GM23338 (cell line): ENCODE measurements at regions not wholly inside any gene's neighbourhood (a gene's known extent, or its start where the extent isn't known, plus 50 kb on each side); places are given as distances from the start of the nearest gene placed in this dataset.
"Not testable (repeated sequence)": the region's sequence is repeated elsewhere in the genome, so short reads cannot be mapped to it uniquely, and the experiment has no call there.

ENCODE experiments used
- ATAC-seq: fragments of 200-7000 bp; cut with Tn5 transposase; 3 replicates; pipeline ENCODE4 v1.9.1; 2020
- DNase-seq: peaks from one replicate; pipeline ENCODE4 v3.0.0-alpha.2; 2015; ENCODE audit warnings: low spot score
- H2AFZ ChIP-seq: fragments of 200-600 bp; sonication (generic); 2 replicates; pipeline ENCODE4 v1.8.0; 2016; ENCODE audit warnings: antibody characterized with exemption, mild to moderate bottlenecking, moderate library complexity
- H3F3A ChIP-seq: fragments of 200-600 bp; sonication (generic); replicated peaks from 2 replicates; pipeline ENCODE4 v1.8.0; 2017; ENCODE audit warnings: antibody characterized with exemption, mixed run types, low read depth
- H3K27ac ChIP-seq: fragments of 200-600 bp; sonication (generic); 2 replicates; pipeline ENCODE4 v1.6.1; 2016; ENCODE audit warnings: low read depth
- H3K27me3 ChIP-seq: fragments of 200-600 bp; sonication (generic); 2 replicates; pipeline ENCODE4 v1.8.0; 2016; ENCODE audit warnings: mild to moderate bottlenecking, mixed run types, moderate library complexity; ENCODE audit not compliant: insufficient read depth
- H3K36me3 ChIP-seq: fragments of 200-600 bp; sonication (generic); 2 replicates; pipeline ENCODE4 v1.8.0; 2016; ENCODE audit warnings: mild to moderate bottlenecking; ENCODE audit not compliant: insufficient read depth
- H3K4me1 ChIP-seq: fragments of 200-600 bp; sonication (generic); 2 replicates; pipeline ENCODE4 v1.8.0; 2016; ENCODE audit warnings: mild to moderate bottlenecking, moderate library complexity; ENCODE audit not compliant: insufficient read depth
- H3K4me2 ChIP-seq: fragments of 200-600 bp; sonication (generic); 2 replicates; pipeline ENCODE4 v1.7.1; 2017; ENCODE audit warnings: mixed run types
- H3K4me3 ChIP-seq: fragments of 200-600 bp; sonication (generic); 2 replicates; pipeline ENCODE4 v1.6.1; 2016; ENCODE audit warnings: mixed run types
- H3K79me2 ChIP-seq: fragments of 200-600 bp; sonication (generic); replicated peaks from 2 replicates; pipeline ENCODE4 v1.8.0; 2017; ENCODE audit warnings: mild to moderate bottlenecking; ENCODE audit not compliant: insufficient read depth
- H3K9me2 ChIP-seq: fragments of 200-600 bp; sonication (generic); 2 replicates; pipeline ENCODE4 v1.8.0; 2017; ENCODE audit not compliant: insufficient read depth
- H4K20me1 ChIP-seq: fragments of 200-600 bp; sonication (generic); replicated peaks from 2 replicates; pipeline ENCODE4 v1.8.0; 2017; ENCODE audit warnings: mild to moderate bottlenecking; ENCODE audit not compliant: insufficient read depth
- H3K27ac Mint-ChIP-seq: 2 replicates; pipeline ENCODE4 v1.8.0; 2020; ENCODE audit warnings: inconsistent platforms, mild to moderate bottlenecking, moderate library complexity, mixed read lengths
- H3K27me3 Mint-ChIP-seq: 3 replicates; pipeline ENCODE4 v1.8.0; 2022; ENCODE audit warnings: low read depth, mild to moderate bottlenecking, moderate library complexity, mixed read lengths, inconsistent platforms; ENCODE audit not compliant: insufficient read depth, poor library complexity
- H3K36me3 Mint-ChIP-seq: 3 replicates; pipeline ENCODE4 v1.8.0; 2021; ENCODE audit warnings: low read depth, mild to moderate bottlenecking, inconsistent platforms, moderate library complexity, mixed read lengths
- H3K4me1 Mint-ChIP-seq: 3 replicates; pipeline ENCODE4 v1.8.0; 2020; ENCODE audit warnings: mild to moderate bottlenecking, inconsistent platforms, mixed read lengths
- H3K4me3 Mint-ChIP-seq: 3 replicates; pipeline ENCODE4 v1.8.0; 2021; ENCODE audit warnings: moderate library complexity, mild to moderate bottlenecking, inconsistent platforms, mixed read lengths
- H3K9me3 Mint-ChIP-seq: 3 replicates; pipeline ENCODE4 v1.8.0; 2020; ENCODE audit warnings: moderate library complexity, mild to moderate bottlenecking, inconsistent platforms, mixed read lengths

- H2AFZ ChIP-seq, H3K4me3 Mint-ChIP-seq, H3K4me1 Mint-ChIP-seq: not testable (repeated sequence)
Measured at GRCh38 chr21:5117135-5117534, 5404.2 kb upstream of the TPTE start.

GRCh38 chr21:5117666-5118295, 5403.6 kb upstream of the TPTE start:
- H3K27me3 Mint-ChIP-seq, H3K27ac ChIP-seq, H3K36me3 Mint-ChIP-seq, DNase-seq, H3K9me3 Mint-ChIP-seq, H3K4me1 Mint-ChIP-seq, H3K4me1 ChIP-seq, H3K27ac Mint-ChIP-seq, ATAC-seq, H3K79me2 ChIP-seq, H3K4me3 Mint-ChIP-seq, H3K9me2 ChIP-seq, H3K36me3 ChIP-seq, H2AFZ ChIP-seq, H3K4me3 ChIP-seq, H4K20me1 ChIP-seq, H3K27me3 ChIP-seq, H3F3A ChIP-seq, H3K4me2 ChIP-seq: not testable (repeated sequence)

More at GRCh38 chr21:5117135-5117534, 5404.2 kb upstream of the TPTE start:
- H3K79me2 ChIP-seq, H3K9me2 ChIP-seq, H3K4me2 ChIP-seq, H3K9me3 Mint-ChIP-seq, DNase-seq, H3K36me3 ChIP-seq, ATAC-seq, H3K4me1 ChIP-seq, H3K27me3 ChIP-seq, H3K27ac Mint-ChIP-seq, H3F3A ChIP-seq, H3K36me3 Mint-ChIP-seq, H3K27me3 Mint-ChIP-seq, H3K27ac ChIP-seq, H3K4me3 ChIP-seq, H4K20me1 ChIP-seq: not testable (repeated sequence)

- not testable (repeated sequence) for H3K27me3 Mint-ChIP-seq
Measured at GRCh38 chr21:5118296-5118679, 5403.1 kb upstream of the TPTE start.

GRCh38 chr21:5119179-5119578, 5402.2 kb upstream of the TPTE start:
- H3K4me3 ChIP-seq, H3K9me2 ChIP-seq, H3K36me3 ChIP-seq, DNase-seq, H3K4me3 Mint-ChIP-seq, H3K27ac ChIP-seq, H3K4me2 ChIP-seq, H3K27ac Mint-ChIP-seq, H4K20me1 ChIP-seq, H2AFZ ChIP-seq, H3K27me3 ChIP-seq, H3K36me3 Mint-ChIP-seq, H3K4me1 Mint-ChIP-seq, H3K9me3 Mint-ChIP-seq, H3K27me3 Mint-ChIP-seq, H3K4me1 ChIP-seq, H3F3A ChIP-seq, ATAC-seq, H3K79me2 ChIP-seq: not testable (repeated sequence)

More at GRCh38 chr21:5118296-5118679, 5403.1 kb upstream of the TPTE start:
- not testable (repeated sequence) for H3K79me2 ChIP-seq, H3K9me2 ChIP-seq, DNase-seq, ATAC-seq, H3K36me3 Mint-ChIP-seq, H3K36me3 ChIP-seq, H3K9me3 Mint-ChIP-seq, H4K20me1 ChIP-seq, H3K4me1 ChIP-seq, H3K27me3 ChIP-seq, H3K27ac ChIP-seq, H3K4me3 Mint-ChIP-seq, H3K4me3 ChIP-seq, H3K4me1 Mint-ChIP-seq, H3K4me2 ChIP-seq, H2AFZ ChIP-seq, H3F3A ChIP-seq, H3K27ac Mint-ChIP-seq

DNA sequence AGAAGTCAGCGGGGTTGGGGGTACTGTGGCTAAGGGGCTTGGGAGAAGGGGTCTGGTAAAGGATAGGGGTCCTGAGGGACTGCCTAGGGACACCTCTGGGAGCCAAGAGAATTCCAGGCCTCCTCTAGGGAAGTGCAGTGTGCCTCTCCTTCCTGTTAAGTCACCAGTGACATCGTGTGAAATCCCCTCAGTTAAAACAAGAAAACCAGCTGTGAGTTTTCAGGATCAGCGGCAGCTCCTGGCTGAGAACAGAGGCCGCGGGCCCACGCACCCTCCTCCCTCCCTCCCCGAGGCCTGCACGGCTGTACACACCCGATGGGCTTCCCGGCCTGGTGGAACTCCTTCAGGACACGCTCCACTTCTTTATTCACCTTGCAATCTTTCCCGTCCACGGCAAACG, 5400.0 kb upstream of the TPTE start:
- not testable (repeated sequence) for ATAC-seq, H3K79me2 ChIP-seq, H3K4me2 ChIP-seq, H4K20me1 ChIP-seq, H3K27me3 Mint-ChIP-seq, H3K4me1 ChIP-seq, H3K9me3 Mint-ChIP-seq, DNase-seq, H3K9me2 ChIP-seq, H3K4me1 Mint-ChIP-seq, H2AFZ ChIP-seq, H3K27me3 ChIP-seq, H3K27ac ChIP-seq, H3K36me3 Mint-ChIP-seq, H3K4me3 ChIP-seq, H3K27ac Mint-ChIP-seq, H3F3A ChIP-seq, H3K36me3 ChIP-seq, H3K4me3 Mint-ChIP-seq

DNA sequence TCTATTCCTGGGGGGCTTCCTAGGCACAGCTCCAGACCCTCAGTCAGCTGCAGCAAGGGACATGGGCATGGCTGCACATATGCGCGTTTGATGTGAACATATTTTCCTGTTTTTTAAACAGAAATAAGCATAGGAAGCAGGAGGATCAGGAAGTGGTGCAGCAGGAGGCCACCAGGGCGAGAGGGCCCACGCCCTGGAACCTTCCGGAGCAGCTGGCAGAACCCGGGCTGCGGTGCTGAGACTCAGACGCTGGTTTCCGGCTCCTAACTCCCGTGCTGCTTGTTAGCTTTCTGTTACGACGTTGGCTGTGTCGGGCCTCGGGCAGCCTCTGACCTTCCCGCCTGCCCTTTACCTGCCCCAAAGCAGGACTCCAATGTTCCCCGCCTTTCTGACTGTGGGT, 5399.5 kb upstream of the TPTE start:
- not testable (repeated sequence) for H3K36me3 Mint-ChIP-seq, H3K9me3 Mint-ChIP-seq, DNase-seq, H3K27ac ChIP-seq, H3K27me3 Mint-ChIP-seq, H3K36me3 ChIP-seq, H3K79me2 ChIP-seq, H2AFZ ChIP-seq, H4K20me1 ChIP-seq, H3K4me1 ChIP-seq, H3K4me3 Mint-ChIP-seq, H3K9me2 ChIP-seq, H3K4me1 Mint-ChIP-seq, H3F3A ChIP-seq, H3K4me3 ChIP-seq, H3K27ac Mint-ChIP-seq, H3K27me3 ChIP-seq, ATAC-seq, H3K4me2 ChIP-seq
